H1 (cell line): ENCODE measurements at regions not wholly inside any gene's neighbourhood (a gene's known extent, or its start where the extent isn't known, plus 50 kb on each side); places are given as distances from the start of the nearest gene placed in this dataset.

Experiments
- CTCF ChIA-PET: fragments of 300-600 bp; sonication (Branson Sonifier 250); formaldehyde crosslinking; loops from one replicate; lab custom pipeline; 2021; ENCODE audit not compliant: partially characterized antibody; lab: Charles Lee
- POLR2A ChIA-PET: fragments of 300-600 bp; sonication (Branson Sonifier 250); formaldehyde crosslinking; loops from one replicate; lab custom pipeline; 2021; ENCODE audit warnings: inconsistent platforms; ENCODE audit not compliant: partially characterized antibody; lab: Charles Lee
- DNase-seq, 2 experiments: peaks; one replicate each; pipeline versions ENCODE4 v3.0.0 to v3.0.0-alpha.2; 2010 to 2022; ENCODE audit warnings: low spot score in 2 of 2, low read depth in 1 of 2, mixed read lengths in 1 of 2
- FAIRE-seq: peaks from 2 replicates; lab custom pipeline; 2011; peaks lifted over from hg19 to GRCh38; lab: Jason Lieb, UNC
- H2AFZ ChIP-seq: 2 replicates; pipeline ENCODE4 v1.8.1; 2012; ENCODE audit warnings: low read length, inconsistent platforms
- H2AK5ac ChIP-seq: 2 replicates; pipeline ENCODE4 v1.6.1; 2013; ENCODE audit warnings: low read depth, low read length
- H2BK120ac ChIP-seq: replicated peaks from 2 replicates; pipeline ENCODE3; 2013; ENCODE audit warnings: low read depth, low read length, inconsistent platforms
- H2BK12ac ChIP-seq: 2 replicates; pipeline ENCODE4 v1.6.1; 2013; ENCODE audit warnings: low read depth, low read length
- H2BK15ac ChIP-seq: 2 replicates; pipeline ENCODE4 v1.6.1; 2013; ENCODE audit warnings: low read length
- H2BK20ac ChIP-seq: 2 replicates; pipeline ENCODE4 v1.6.1; 2013; ENCODE audit warnings: low read length
- H2BK5ac ChIP-seq: 2 replicates; pipeline ENCODE4 v1.6.1; 2013; ENCODE audit warnings: low read depth, low read length
- H3K14ac ChIP-seq: 2 replicates; pipeline ENCODE4 v1.6.1; 2013; ENCODE audit warnings: inconsistent platforms; ENCODE audit not compliant: insufficient read length
- H3K18ac ChIP-seq: 2 replicates; pipeline ENCODE4 v1.6.1; 2013; ENCODE audit warnings: low read length; ENCODE audit errors: extremely low read depth
- H3K23ac ChIP-seq: 2 replicates; pipeline ENCODE4 v1.6.1; 2013; ENCODE audit warnings: inconsistent platforms; ENCODE audit not compliant: insufficient read length
- H3K23me2 ChIP-seq: 2 replicates; pipeline ENCODE4 v1.6.1; 2013; ENCODE audit warnings: low read depth, low read length
- H3K27ac ChIP-seq: 2 replicates; pipeline ENCODE4 v1.6.1; 2011; ENCODE audit warnings: low read depth, low read length, inconsistent platforms
- H3K27me3 ChIP-seq, 4 experiments: replicated peaks in 1 of 4; 1 replicate in 1 of 4; 2 replicates in 3 of 4; pipeline versions ENCODE4 v1.6.1 to v1.8.1; 2011 to 2013; ENCODE audit warnings: low read length in 3 of 4, mild to moderate bottlenecking in 3 of 4, inconsistent platforms in 2 of 4, mixed read lengths in 2 of 4, moderate library complexity in 1 of 4; ENCODE audit not compliant: control insufficient read depth in 3 of 4, insufficient read depth in 3 of 4; ENCODE audit errors: extremely low read depth in 1 of 4
- H3K36me3 ChIP-seq, 4 experiments: 2 replicates each; pipeline versions ENCODE4 v1.6.1 to v1.8.1; 2011 to 2013; ENCODE audit warnings: mild to moderate bottlenecking in 4 of 4, low read length in 3 of 4, moderate library complexity in 2 of 4, control low read depth in 1 of 4, inconsistent platforms in 1 of 4; ENCODE audit not compliant: insufficient read depth in 4 of 4, control insufficient read depth in 2 of 4
- H3K4ac ChIP-seq: replicated peaks from 2 replicates; pipeline ENCODE3; 2013; ENCODE audit warnings: low read length, low read depth, mixed read lengths, inconsistent platforms; ENCODE audit not compliant: insufficient read length
- H3K4me1 ChIP-seq, 4 experiments: replicated peaks in 1 of 4; 1 replicate in 1 of 4; 2 replicates in 3 of 4; pipeline versions ENCODE4 v1.6.1 to v1.8.1; 2011 to 2013; ENCODE audit warnings: low read length in 3 of 4, inconsistent platforms in 2 of 4, mixed read lengths in 1 of 4; ENCODE audit not compliant: insufficient read depth in 4 of 4, control insufficient read depth in 3 of 4
- H3K4me2 ChIP-seq, 2 experiments: 2 replicates each; pipeline versions ENCODE4 v1.6.1 to v1.8.1; 2011 to 2013; ENCODE audit warnings: low read depth in 2 of 2, low read length in 2 of 2, control low read depth in 1 of 2, inconsistent platforms in 1 of 2, mild to moderate bottlenecking in 1 of 2; ENCODE audit not compliant: insufficient read depth in 1 of 2
- H3K4me3 ChIP-seq, 4 experiments: fragments of 200-600, 300-600 bp in 1 of 4; sonication (generic), shearing (Covaris generic), sonication (Bioruptor Twin) in 1 of 4; 2 replicates each; pipeline versions ENCODE4 v1.5.1 to v1.8.1; 2011 to 2016; ENCODE audit warnings: low read length in 4 of 4, low read depth in 3 of 4, control low read depth in 2 of 4, inconsistent platforms in 2 of 4, mild to moderate bottlenecking in 2 of 4, mixed read lengths in 1 of 4, moderate library complexity in 1 of 4; ENCODE audit not compliant: insufficient read depth in 2 of 4; ENCODE audit errors: extremely low read depth in 1 of 4
- H3K56ac ChIP-seq: replicated peaks from 2 replicates; pipeline ENCODE3; 2013; ENCODE audit warnings: low read depth, mild to moderate bottlenecking, mixed read lengths, low read length, inconsistent platforms; ENCODE audit not compliant: insufficient read length
- H3K79me1 ChIP-seq: 2 replicates; pipeline ENCODE4 v1.6.1; 2013; ENCODE audit warnings: low read depth, low read length, control low read depth
- H3K79me2 ChIP-seq, 2 experiments: 2 replicates each; pipeline versions ENCODE4 v1.6.1 to v1.8.1; 2012 to 2013; ENCODE audit warnings: low read length in 2 of 2, mild to moderate bottlenecking in 2 of 2, inconsistent platforms in 1 of 2; ENCODE audit not compliant: insufficient read depth in 2 of 2, control insufficient read depth in 1 of 2
- H3K9ac ChIP-seq, 4 experiments: replicated peaks in 1 of 4; 1 replicate in 1 of 4; 2 replicates in 3 of 4; pipeline versions ENCODE4 v1.6.1 to v1.8.1; 2011 to 2013; ENCODE audit warnings: low read depth in 3 of 4, low read length in 3 of 4, control low read depth in 2 of 4, mild to moderate bottlenecking in 2 of 4, moderate library complexity in 2 of 4, inconsistent platforms in 1 of 4; ENCODE audit errors: extremely low read depth in 1 of 4
- H3K9me3 ChIP-seq, 2 experiments: 2 replicates each; pipeline versions ENCODE4 v1.6.1 to v1.8.1; 2012 to 2013; ENCODE audit warnings: mild to moderate bottlenecking in 2 of 2, moderate library complexity in 2 of 2, control low read depth in 1 of 2, inconsistent platforms in 1 of 2, low read depth in 1 of 2, low read length in 1 of 2, mixed read lengths in 1 of 2; ENCODE audit not compliant: insufficient read depth in 2 of 2
- H4K20me1 ChIP-seq, 2 experiments: replicated peaks in 1 of 2; 2 replicates each; pipeline versions ENCODE3 to v1.8.1; 2011 to 2013; ENCODE audit warnings: inconsistent platforms in 2 of 2, low read length in 2 of 2, mild to moderate bottlenecking in 1 of 2; ENCODE audit not compliant: insufficient read depth in 2 of 2, control insufficient read depth in 1 of 2
- H4K5ac ChIP-seq: 2 replicates; pipeline ENCODE4 v1.6.1; 2013; ENCODE audit warnings: low read length, low read depth, mixed read lengths, inconsistent platforms; ENCODE audit not compliant: insufficient read length
- H4K8ac ChIP-seq: 2 replicates; pipeline ENCODE4 v1.8.0; 2013; ENCODE audit warnings: mild to moderate bottlenecking, moderate library complexity, low read length, inconsistent platforms; ENCODE audit not compliant: insufficient read depth; ENCODE audit errors: extremely low read depth
- H4K91ac ChIP-seq: replicated peaks from 2 replicates; pipeline ENCODE3; 2013; ENCODE audit warnings: low read length, mixed read lengths, inconsistent platforms; ENCODE audit not compliant: insufficient read length
- ASH2L ChIP-seq: fragments of 200-600, 300-600 bp; sonication (generic); IDR thresholded peaks from one replicate; pipeline ENCODE4 v1.7.1; 2017; ENCODE audit warnings: low read length
- ATF3 ChIP-seq: IDR thresholded peaks from 2 replicates; pipeline ENCODE4 v1.6.1; 2011; ENCODE audit warnings: low read depth, mild to moderate bottlenecking, low read length; ENCODE audit not compliant: insufficient read depth
- BACH1 ChIP-seq: IDR thresholded peaks from 2 replicates; pipeline ENCODE4 v1.6.1; 2012; ENCODE audit warnings: low read length, improper control_type of control experiment
- BCL11A ChIP-seq, 2 experiments: IDR thresholded peaks; one replicate each; pipeline ENCODE4 v1.6.1; 2011; ENCODE audit warnings: low read depth in 2 of 2, low read length in 2 of 2, mild to moderate bottlenecking in 2 of 2
- CHD2 ChIP-seq: IDR thresholded peaks from 2 replicates; pipeline ENCODE4 v1.6.1; 2012; ENCODE audit warnings: low read length, improper control_type of control experiment
- FOSL1 ChIP-seq: IDR thresholded peaks from 2 replicates; pipeline ENCODE4 v1.6.1; 2011; ENCODE audit warnings: mild to moderate bottlenecking, low read depth, low read length, moderate library complexity; ENCODE audit not compliant: insufficient read depth
- GABPA ChIP-seq: IDR thresholded peaks from 2 replicates; pipeline ENCODE4 v1.6.1; 2011; ENCODE audit warnings: mild to moderate bottlenecking, low read length, moderate library complexity, borderline replicate concordance; ENCODE audit not compliant: insufficient read depth
- JUN ChIP-seq: IDR thresholded peaks from 2 replicates; pipeline ENCODE4 v1.6.1; 2011; ENCODE audit warnings: low read depth, mild to moderate bottlenecking, improper control_type of control experiment, low read length
- KDM4A ChIP-seq: IDR thresholded peaks from one replicate; pipeline ENCODE4 v1.7.1; 2012; ENCODE audit warnings: low read depth, mild to moderate bottlenecking, moderate library complexity, low read length, inconsistent platforms; ENCODE audit not compliant: severe bottlenecking
- KDM5A ChIP-seq: fragments of 200-600 bp; IDR thresholded peaks from 2 replicates; pipeline ENCODE4 v1.7.1; 2012; ENCODE audit warnings: mild to moderate bottlenecking, low read length, inconsistent platforms, mixed read lengths
- SUZ12 ChIP-seq: fragments of 200-600 bp; sonication (generic); IDR thresholded peaks from 2 replicates; pipeline ENCODE4 v1.6.1; 2012; ENCODE audit warnings: mild to moderate bottlenecking, inconsistent platforms, low read length, moderate library complexity, mixed read lengths
- TAF1 ChIP-seq: IDR thresholded peaks from 2 replicates; pipeline ENCODE4 v1.6.1; 2011; ENCODE audit warnings: mild to moderate bottlenecking, low read depth, low read length
- YY1 ChIP-seq: IDR thresholded peaks from 2 replicates; pipeline ENCODE4 v1.6.1; 2011; ENCODE audit warnings: low read depth, mild to moderate bottlenecking, low read length
- WGBS, 2 experiments: shearing (Covaris generic) in 1 of 2; methylation state at CpG; one replicate each; pipeline versions ENCODE4 v1.1.6 to v1.1.7; 2013 to 2015; ENCODE audit warnings: low lambda C conversion rate in 2 of 2, mixed read lengths in 2 of 2, inconsistent platforms in 1 of 2, low coverage in 1 of 2, missing lambda C conversion rate in 1 of 2; ENCODE audit not compliant: insufficient replicate concordance in 2 of 2, insufficient coverage in 1 of 2, insufficient read length in 1 of 2; ENCODE audit errors: extremely low coverage in 1 of 2, missing lambda C conversion rate in 1 of 2; 5-methylcytosine and 5-hydroxymethylcytosine counted together

- H3K4me3 ChIP-seq: no peak overlapping the region
- H4K91ac ChIP-seq: no peak overlapping the region
- H3K23ac ChIP-seq: no peak overlapping the region
- no peaks in the 10 kb centered on the region for H3K36me3 ChIP-seq
- no peak overlapping the region for H3K27ac ChIP-seq
- H2BK12ac ChIP-seq: no peak overlapping the region
- H3K56ac ChIP-seq: no peak overlapping the region
- H3K27me3 ChIP-seq: peaks cover 0 to 7% (median 3%) of the 10 kb centered on the region in 4 experiments; a peak in 4 of 7 replicates
- no peak overlapping the region for H2AFZ ChIP-seq
- H2BK5ac ChIP-seq: no peak overlapping the region
- no peak overlapping the region for H2BK20ac ChIP-seq
- FAIRE-seq: no peak
- peaks cover 0 to 10% of the 10 kb centered on the region in 2 experiments for H4K20me1 ChIP-seq
- H2BK120ac ChIP-seq: no peak overlapping the region
- H3K9me3 ChIP-seq: no peaks in the 10 kb centered on the region
- no peak overlapping the region for H3K4ac ChIP-seq
- H3K18ac ChIP-seq: no peak overlapping the region
- H3K79me2 ChIP-seq: no peaks in the 10 kb centered on the region
- no peaks in the 10 kb centered on the region for H3K79me1 ChIP-seq
- WGBS, 2 experiments: 90% methylated on average over 25 of the region's 25 CpGs; no CpG with 5 or more reads in 1 of the 2 experiments
- POLR2A ChIA-PET: no interaction called here
- no peaks in the 10 kb centered on the region; a peak in 1 of 7 replicates for H3K4me1 ChIP-seq
- peak overlapping the region in 1 of 4 experiments; percentile 10; a peak in 1 of 7 replicates for H3K9ac ChIP-seq
- H2BK15ac ChIP-seq: no peak overlapping the region
- no peak overlapping the region for H3K4me2 ChIP-seq
- H3K14ac ChIP-seq: no peak overlapping the region
- CTCF ChIA-PET: interaction anchor here (0.8 to 1.6 kb wide), 2 partner anchors 9 to 350 kb away, joined by 3 to 4 read pairs; no protein-coding TSS in a partner anchor
- H2AK5ac ChIP-seq: 0 out of 2 replicates have a peak overlapping the region, but pooled peaks have one; percentile 9
- no peak overlapping the region for H4K8ac ChIP-seq
- DNase-seq: no peak
- H4K5ac ChIP-seq: no peak overlapping the region
- H3K23me2 ChIP-seq: peaks cover 2% of the 10 kb centered on the region; the same call in 1 of the 2 replicates
- TF ChIP-seq CHD2 (no peak), BACH1 (no peak), ATF3 (no peak), BCL11A (IDR thresholded peaks at IDR 0.05; ENCODE audit: low read depth in 2 of 2, low read length in 2 of 2) (no peak), YY1 (no peak), SUZ12 (no peak), KDM4A (no peak), FOSL1 (no peak), ASH2L (no peak), TAF1 (no peak), JUN (no peak), KDM5A (no peak), GABPA (no peak)
Observed at GRCh38 chr20:63117661-63118302, 98.1 kb downstream of the YTHDF1 start.
